ENCODE measurements at regions not wholly inside any gene's neighbourhood (a gene's known extent, or its start where the extent isn't known, plus 50 kb on each side); places are given as distances from the start of the nearest gene placed in this dataset.

DNA sequence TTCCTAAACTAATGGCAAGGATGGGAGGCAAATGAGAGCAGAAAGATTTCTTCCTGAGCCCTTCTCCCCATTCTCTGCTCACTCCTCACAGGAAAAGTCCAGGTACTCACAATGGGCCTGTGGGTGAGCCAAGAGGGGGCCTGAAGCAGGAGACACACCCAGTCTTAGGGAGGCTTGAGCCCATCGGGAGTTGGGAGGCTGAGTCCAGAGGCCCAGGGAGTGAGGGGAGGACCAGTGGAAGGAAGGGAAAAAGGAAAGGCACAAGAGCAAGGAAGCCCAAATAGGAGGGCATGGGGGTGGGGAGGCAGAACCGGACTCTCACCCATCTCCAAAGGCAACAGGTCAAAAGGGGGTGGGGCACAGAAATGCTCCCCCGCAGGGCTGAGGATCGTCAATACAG lies 68.1 kb upstream of the CNEP1R1 start:
- ATAC-seq, result no peak
- 29% methylated on average over 4 of the region's 4 CpGs for WGBS (ENCODE audit: low lambda C conversion rate)

More for the DNA sequence above, 68.1 kb upstream of the CNEP1R1 start:
- BruUV-seq (replicated peaks), result no TSS peak
- Histone ChIP-seq H3K9me3 (ENCODE audit: low read length) (no peaks in the 10 kb centered on the region), H3K9ac (ENCODE audit: insufficient read depth, low read depth, low read length) (no peak overlapping the region), H3K4me1 (ENCODE audit: insufficient read depth, low read length) (peaks cover 7% of the 10 kb centered on the region), H3K4me3 (replicated peaks in 1 of 3; ENCODE audit: insufficient read depth in 1 of 3, low read depth in 2 of 3, low read length in 3 of 3) (no peak overlapping the region), H3K27me3 (ENCODE audit: control insufficient read depth in 1 of 2, insufficient read depth in 2 of 2, low read length in 2 of 2) (peaks cover 0 to 29% of the 10 kb centered on the region in 2 experiments; a peak in 3 of 5 replicates), H3K36me3 (replicated peaks in 1 of 2; ENCODE audit: control insufficient read depth in 1 of 2, insufficient read depth in 2 of 2, low read length in 2 of 2) (no peaks in the 10 kb centered on the region), H2AFZ (ENCODE audit: low read length) (no peak overlapping the region), H4K20me1 (ENCODE audit: insufficient read depth, low read length) (no peaks in the 10 kb centered on the region), H3K27ac (ENCODE audit: extremely low read length, insufficient read depth, low read length) (no peak overlapping the region), H3K4me2 (ENCODE audit: low read depth, low read length) (no peak overlapping the region), H3K79me2 (ENCODE audit: insufficient read depth, low read length) (no peaks in the 10 kb centered on the region)
- TF ChIP-seq NFATC3 (CRISPR knock-in tag; IDR thresholded peaks at IDR 0.05) (no peak), ZNF121 (CRISPR knock-in tag; IDR thresholded peaks at IDR 0.05) (no peak), ARNT (IDR thresholded peaks at IDR 0.05) (no peak), ZBTB49 (CRISPR knock-in tag; IDR thresholded peaks at IDR 0.05; ENCODE audit: borderline replicate concordance) (no peak), ZNF770 (CRISPR knock-in tag; IDR thresholded peaks at IDR 0.05) (peak; percentile 67; the same call in 1 of the 2 replicates), ZNF160 (CRISPR knock-in tag; IDR thresholded peaks at IDR 0.05) (no peak), ZNF18 (CRISPR knock-in tag; IDR thresholded peaks at IDR 0.05; ENCODE audit: insufficient replicate concordance) (no peak)
- TF ChIP-seq, protein P1, sequence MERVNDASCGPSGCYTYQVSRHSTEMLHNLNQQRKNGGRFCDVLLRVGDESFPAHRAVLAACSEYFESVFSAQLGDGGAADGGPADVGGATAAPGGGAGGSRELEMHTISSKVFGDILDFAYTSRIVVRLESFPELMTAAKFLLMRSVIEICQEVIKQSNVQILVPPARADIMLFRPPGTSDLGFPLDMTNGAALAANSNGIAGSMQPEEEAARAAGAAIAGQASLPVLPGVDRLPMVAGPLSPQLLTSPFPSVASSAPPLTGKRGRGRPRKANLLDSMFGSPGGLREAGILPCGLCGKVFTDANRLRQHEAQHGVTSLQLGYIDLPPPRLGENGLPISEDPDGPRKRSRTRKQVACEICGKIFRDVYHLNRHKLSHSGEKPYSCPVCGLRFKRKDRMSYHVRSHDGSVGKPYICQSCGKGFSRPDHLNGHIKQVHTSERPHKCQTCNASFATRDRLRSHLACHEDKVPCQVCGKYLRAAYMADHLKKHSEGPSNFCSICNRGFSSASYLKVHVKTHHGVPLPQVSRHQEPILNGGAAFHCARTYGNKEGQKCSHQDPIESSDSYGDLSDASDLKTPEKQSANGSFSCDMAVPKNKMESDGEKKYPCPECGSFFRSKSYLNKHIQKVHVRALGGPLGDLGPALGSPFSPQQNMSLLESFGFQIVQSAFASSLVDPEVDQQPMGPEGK (CRISPR knock-in tag; IDR thresholded peaks at IDR 0.05), result 0 out of 2 replicates have a peak, but pooled peaks have one; percentile 31
- in situ Hi-C loops (cut with HindIII; ENCODE audit: extremely low pct_ligation_motif_present, low pct_unique_long_range_greater_than_20kb), result no loop called here
- FAIRE-seq, result no peak
- CTCF ChIA-PET (ENCODE audit: low intra/inter-chr PET ratio, low total read pairs), result no interaction called here
- intact Hi-C loops (cut with micrococcal nuclease; ENCODE audit: unreplicated experiment), result no loop called here
- POLR2A ChIA-PET, result no interaction called here
- no peak for DNase-seq (ENCODE audit: low spot score)
